ENCODE measurements at regions not wholly inside any gene's neighbourhood (a gene's known extent, or its start where the extent isn't known, plus 50 kb on each side); places are given as distances from the start of the nearest gene placed in this dataset.

DNA sequence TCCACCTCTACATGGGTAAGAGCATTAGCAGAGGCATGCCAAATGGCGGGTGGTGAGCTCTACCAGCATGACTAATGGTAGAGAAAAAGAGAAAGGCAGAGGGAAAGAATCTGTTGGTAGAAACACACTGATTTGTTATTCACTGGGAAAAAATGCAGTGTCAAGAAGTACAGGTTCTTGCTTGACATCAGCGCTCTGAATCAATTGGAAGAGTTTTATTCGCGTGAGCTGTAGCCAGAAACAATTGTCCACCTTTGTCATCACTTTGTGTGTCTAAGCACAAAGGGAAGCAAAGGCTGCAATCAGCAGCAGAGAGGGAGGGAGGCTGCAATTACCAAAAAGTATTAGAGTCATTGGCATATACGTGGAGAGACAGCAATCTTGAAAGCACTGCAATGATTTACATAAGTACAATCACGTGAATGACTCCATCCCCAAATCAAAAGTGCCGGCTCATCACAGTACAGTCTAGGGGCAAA is 67.7 kb upstream of the HS3ST1 start:
- no peak for DNase-seq

DNA sequence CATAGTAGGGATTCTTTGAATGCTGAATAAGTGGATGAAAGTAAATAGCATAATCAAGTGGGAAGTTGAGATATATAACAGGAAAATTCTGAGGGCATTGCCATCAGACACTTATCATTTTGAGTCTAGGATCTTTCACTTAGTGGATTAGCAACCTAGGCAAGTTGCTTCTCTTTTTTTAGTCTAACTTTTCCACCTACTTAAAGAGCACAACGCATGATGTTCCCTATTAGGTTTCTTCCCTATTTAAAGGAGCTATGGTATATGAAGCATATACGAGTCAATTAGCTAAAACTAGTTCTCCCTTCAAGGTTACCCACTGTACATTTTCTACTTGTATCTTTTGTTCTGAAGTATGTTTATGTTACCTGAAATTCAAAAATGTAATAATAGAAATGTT is 67.1 kb upstream of the HS3ST1 start:
- no peak for DNase-seq

DNA sequence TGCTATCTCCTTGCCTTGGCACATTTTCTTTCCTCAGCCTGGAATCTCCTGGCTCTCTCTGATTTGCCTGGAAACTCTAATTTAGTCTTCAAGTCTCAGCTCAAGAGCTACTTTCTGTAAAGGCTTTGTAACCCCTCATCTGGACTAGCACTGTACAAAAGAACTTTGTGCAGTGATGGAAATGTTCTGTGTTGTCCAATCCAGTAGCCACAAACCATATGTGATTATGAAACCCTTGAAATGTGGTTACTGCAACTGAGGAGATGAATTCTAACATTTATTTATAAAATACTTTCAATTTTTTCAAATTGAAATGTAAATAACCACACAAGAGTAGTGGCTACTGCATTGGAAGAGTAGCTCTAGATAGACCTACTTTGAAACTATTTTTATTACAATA is 66.6 kb upstream of the HS3ST1 start:
- DNase-seq, result no peak

DNA sequence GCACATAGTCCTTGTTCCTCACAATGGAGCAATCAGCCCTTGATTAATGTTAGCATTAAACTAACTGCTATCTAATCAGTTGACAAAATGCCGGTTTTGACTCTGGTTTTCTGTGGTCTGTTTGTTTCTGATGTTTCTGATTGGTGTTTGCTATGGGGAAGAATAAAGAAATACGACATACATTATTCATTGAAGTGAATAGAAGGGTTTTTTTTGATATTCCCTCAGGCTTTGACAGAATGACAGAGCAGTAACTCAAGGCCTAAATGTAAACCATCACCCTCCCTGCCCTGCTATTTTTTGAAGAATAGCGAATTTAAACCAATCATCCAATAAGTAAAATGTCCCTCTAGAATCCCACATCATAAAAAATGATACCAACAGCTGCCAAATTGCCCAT is 65.5 kb upstream of the HS3ST1 start:
- DNase-seq, result no peak

DNA sequence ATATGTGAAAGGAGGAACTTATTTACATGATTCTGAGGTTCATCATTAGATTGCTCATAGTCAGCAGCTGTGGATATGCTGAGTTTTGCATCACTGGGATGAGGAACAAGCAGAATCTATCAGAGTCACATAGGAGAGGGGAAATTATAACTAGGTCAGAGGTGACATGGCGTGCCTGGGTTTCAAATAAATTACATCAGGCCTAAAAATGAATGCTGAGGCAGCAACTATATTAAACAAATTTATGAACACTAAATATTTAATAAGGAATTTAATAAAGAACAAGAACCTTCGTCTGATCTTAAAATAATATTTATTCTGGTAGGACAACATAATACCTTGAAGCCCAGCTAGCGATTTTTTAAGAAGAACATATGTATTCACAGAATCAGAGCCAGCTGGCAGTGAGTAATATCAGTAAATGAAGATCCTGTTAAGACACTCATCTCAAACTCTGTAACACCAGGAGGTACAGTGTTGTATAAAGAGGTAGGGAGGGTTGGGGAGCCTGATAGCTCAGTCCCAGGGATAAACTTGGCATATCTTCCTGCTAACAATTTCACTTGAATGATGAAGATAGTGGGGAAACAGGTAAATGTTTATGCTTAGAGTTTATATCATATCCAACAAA is 60.9 kb upstream of the HS3ST1 start:
- DNase-seq, result no peak

DNA sequence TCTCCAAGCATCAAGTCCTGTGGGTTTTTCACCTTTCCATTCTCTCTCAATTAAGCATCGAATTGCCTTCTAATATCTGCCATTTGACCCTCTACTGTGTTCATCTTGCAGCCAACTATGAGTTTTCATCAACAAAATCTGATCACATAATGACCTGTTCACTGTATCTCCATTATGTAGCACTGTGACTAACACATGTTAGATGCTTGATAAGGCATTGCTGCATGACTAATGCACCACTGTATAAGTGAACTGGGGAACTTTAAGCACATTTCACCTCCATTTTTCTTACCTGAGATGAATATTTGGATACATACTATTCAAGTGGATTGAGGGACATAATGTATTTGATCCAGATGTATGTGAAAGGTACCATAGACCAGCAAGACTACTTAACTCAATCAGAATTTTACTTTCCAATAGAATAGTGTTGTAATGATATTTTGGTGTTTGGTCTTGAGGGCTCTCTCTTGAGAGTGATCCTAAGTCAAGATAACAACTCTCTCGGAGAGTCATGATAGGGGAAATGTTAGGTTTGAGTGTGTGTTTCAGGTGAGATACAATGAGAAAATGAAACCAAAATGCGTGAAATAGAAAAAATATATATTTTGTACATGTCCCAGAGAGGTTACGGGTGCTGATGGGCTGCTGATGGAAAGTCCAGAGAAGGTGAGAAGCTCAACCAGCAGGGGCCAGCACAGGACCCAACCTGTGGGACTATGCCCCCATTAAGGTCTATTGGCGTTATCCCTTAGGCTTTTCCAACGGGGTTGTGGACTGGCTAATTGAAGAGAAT is 60.2 kb upstream of the HS3ST1 start:
- DNase-seq, result no peak

DNA sequence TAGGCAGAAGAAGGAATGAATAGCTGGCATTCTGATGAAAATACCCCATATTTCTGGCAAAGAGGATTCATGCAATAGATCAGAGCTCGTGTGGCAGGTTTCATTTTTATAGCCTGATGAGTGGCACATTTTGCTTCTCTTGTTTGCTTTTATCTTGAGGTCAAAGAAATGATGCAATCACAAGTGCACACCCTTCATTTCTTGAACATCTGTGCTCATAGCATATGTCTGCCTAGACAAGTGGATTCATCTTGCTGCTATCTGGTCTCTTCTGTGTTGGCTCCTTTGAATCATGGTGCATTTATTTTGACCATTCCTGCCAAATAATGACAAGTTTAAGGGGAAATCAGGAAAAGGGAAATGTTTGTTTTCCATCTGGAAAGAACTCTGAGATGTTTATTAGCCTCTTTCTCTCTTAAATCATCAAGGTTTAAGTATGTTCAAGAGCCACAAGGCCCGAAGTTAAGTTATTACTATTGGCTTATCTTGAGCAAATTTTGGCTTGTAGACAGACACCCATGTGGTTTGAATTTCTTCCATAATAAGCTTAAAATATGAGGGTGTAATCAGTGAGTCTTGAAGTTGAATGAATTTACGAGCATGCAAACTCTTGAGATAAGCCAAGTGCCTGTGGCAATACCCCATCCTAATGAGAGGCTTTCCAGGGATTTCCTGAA is 59.3 kb upstream of the HS3ST1 start:
- DNase-seq, result no peak

DNA sequence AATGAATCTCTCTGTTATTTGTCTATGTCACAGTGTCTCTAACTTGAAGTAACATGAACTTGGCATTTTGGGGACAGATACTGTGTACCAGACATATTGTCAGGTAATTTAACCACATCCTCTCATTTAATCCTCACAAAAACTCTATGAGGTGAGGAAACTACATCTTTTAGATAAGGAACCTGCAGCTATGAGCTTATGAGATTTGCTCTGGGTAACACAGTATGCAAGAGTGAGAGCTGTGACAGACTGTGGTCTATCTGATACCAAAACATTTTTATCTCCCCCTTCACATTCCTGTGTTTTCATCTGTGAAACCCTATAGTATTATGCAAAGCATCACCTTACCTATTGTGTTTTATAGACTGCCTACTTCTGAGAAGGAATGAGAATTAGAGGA is 58.4 kb upstream of the HS3ST1 start:
- no peak for DNase-seq

DNA sequence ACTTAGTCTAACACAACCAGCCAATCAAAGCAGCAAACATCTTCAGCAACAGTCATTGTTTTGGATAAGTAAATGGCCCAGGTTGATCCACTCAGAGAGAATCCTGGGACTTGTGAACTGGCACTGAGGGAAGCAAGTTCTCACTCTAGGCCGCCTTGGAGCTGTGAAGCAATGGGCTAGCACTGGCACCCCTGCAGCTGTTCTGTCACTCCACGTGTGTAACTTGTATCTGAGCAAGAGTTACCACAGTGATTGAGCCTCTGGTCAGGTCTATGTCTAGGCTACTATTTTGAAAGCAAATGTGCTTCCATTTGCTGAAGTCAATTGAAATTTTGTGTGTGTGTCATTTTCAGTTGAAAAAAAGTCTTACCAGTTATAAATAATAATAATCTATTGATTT is 57.2 kb upstream of the HS3ST1 start:
- DNase-seq, result no peak

DNA sequence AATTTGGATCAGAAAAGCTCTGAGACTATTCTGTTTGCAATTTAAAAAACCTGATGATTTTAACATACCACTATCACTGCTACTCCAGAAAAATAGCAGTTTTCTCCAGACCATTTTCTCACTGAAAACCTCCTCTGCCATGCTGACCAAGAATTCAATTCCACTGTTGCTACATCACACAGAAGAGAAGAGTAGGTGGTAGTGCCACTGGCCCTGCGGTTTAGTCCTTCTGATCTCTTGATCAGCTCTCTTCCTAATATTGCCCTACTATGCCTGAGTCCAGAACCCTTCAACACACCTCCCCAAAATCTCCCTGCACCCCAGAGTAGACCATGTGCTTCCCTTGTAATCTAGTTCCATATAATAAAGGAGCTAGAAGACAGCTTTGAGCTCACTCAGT is 55.8 kb upstream of the HS3ST1 start:
- DNase-seq, result no peak

DNA sequence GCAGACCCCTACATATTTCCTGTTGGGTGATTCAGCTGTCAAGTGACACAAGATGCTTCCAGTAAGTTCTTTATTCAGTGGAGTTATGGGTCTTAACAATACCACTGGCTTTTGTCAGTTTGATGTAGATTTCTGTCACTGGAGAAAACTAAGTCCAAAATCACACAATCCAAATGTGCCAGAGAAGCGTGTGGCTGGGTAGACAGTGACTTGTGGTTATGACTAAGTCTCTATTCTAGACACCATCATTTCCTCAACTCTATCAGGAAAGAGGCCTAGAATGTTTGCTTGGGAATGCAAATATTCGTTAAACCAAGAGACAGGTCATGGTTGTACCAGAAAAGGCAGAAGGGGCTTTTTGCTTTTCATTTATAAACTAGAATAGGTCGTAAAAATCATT is 54.4 kb upstream of the HS3ST1 start:
- no peak for DNase-seq

DNA sequence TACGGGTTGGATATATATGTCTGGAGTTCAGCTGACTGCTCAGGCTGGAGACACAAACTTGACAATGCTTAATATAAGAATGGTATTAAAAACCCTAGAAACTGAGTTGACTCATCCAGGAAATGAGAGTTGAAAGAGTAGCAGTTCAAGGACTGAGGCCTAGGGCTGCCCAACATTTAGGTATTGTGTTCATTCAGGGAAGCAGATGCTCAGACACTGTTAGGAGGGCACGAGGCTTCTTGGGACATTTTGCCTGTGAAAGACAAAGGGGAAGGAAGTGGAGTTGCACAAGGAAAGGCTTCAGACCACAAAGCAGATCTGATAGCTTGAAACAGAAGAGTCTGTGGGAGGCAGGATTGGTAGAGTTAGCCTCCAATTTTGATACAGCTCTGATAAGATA is 52.0 kb upstream of the HS3ST1 start:
- no peak for DNase-seq
